Esophagus mucosa (tissue), 1 donor: ENCODE measurements at regions not wholly inside any gene's neighbourhood (a gene's known extent, or its start where the extent isn't known, plus 50 kb on each side); places are given as distances from the start of the nearest gene placed in this dataset.
"Not testable (repeated sequence)": the region's sequence is repeated elsewhere in the genome, so short reads cannot be mapped to it uniquely, and the experiment has no call there.

Experiments used
- ATAC-seq: fragments of 200-7000 bp; cut with Tn5 transposase; one replicate; pipeline ENCODE4 v1.9.1; 2020
- donor health status: DM: yes; HTN: yes; CAD: no.

DNA sequence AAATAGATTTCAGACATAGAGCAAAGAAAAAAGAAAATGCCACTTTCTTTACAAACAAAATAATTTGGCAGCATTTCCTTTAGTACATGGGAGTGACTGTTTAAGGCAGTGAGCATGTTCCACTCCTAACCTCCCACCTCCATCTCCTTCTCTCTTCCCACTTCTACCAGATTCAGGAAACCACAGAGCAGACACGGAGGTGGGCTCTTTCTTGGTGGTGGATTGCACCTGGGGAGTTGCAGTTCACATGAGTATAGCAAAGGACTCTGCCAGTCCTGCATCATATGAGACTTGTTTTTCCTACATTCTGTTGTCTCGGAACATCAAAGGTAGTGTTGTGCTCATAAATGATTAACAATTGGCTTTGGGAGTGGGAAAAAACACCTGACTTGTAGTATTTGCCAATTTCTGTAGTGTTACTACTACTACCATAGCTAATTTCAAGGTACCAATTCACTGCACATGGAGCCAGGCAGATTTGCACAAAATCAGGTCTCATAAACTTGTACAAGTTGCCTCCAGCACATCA lies 137.2 kb downstream of the SPP2 start:
- ATAC-seq: no peak

DNA sequence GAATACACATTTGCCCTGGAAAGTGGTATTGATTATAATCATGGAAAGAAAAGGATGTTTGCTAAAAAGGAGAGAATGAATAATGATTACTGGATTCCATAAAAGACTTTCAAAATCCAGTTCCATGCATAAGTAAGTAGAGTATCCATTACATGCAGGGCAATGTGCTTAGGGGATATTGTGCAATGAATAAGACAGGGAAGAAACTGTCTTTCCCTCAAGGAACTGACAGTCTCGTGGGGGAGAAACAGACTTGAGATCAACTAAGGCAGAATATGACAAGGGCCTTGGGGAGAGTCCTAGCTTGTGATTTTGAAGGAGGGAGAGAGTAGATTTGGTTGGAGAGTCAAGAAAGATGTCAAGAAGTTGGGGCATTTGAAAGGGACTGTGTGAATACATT lies 130.6 kb downstream of the SPP2 start:
- ATAC-seq: no peak

DNA sequence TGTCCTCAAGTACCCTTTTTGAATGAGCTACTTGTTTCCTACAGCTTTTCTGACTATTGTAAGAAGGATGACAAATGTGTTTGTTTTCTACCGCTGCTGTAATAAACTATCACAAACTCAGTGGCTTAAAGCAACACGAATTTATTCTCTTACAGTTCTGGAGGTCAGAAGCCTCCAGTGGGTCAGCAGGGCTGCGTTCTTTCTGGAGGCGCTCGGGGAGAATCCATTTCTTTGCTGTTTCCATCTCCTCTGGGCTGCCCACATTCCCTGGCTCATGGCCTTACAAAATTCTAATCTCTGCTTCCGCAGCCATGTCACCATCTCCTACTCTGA lies 128.5 kb downstream of the SPP2 start:
- ATAC-seq: no peak

DNA sequence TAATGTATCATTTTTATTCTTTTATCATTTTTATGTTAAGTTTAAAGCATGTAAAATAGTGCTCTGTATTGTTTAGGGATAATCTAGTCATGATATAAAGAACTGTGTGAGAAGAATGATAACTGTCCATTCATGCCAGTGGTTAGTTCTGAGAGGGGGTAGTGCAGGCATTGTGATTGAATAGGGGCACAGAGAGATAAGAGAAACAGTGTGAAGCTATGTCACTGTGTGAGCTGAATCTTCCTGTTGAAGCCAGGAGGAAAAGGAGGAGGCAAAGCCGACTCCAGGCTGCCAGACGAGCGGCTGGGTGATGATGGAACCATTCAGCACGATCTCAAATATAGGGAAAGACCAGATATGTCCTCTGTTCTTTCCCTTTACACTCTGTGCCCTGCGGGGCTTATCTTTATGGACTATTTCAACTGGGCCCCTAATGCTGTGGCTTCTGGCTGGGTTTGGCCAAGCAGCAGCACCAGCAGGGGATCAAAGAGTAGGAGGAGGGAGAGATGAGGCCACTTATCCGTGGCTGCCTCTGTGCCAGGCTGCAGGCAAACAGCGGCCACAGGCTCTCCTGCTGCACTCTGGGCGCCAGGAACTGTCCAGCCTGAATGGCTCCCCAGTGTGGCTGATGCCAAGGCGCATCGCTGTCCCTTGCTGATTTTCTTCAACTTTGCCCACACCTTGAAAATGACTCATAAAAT lies 128.0 kb downstream of the SPP2 start:
- ATAC-seq: no peak

DNA sequence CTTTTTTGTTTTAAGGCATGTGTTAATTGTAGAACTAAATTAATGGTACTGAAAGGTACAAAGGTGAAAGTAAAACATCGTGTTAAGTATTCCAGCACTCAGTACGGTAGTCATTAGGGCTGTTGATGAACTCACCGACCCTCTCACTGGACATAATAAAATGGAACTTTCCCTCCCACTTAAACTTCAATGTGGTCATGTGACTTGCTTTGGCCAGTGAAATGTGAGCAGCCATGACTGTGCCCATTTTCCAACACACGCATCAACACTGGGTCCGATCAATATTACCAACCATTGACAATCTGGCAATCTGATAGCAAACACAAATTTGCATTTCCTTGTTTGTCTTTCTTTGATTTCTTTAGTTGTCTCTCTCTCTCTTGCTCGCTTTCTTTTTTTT lies 125.1 kb downstream of the SPP2 start:
- ATAC-seq: no peak

DNA sequence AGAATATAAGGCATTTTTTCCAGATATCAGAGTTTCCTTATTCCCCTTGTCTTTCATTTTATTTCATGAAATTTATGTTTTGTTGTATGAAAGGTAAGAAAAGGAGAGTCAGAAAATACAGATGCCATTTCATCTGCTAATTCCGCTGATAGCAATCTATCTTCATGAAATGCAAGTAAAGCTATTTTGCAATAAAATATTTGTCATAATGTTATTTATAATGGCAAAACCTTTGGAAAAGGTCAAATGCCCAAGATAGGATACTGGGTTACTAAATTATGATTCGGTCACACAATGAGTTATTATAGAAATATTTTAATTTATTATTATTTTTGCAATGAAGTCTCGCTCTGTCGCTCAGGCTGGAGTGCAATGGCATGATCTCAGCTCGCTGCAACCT lies 124.2 kb downstream of the SPP2 start:
- ATAC-seq: no peak

DNA sequence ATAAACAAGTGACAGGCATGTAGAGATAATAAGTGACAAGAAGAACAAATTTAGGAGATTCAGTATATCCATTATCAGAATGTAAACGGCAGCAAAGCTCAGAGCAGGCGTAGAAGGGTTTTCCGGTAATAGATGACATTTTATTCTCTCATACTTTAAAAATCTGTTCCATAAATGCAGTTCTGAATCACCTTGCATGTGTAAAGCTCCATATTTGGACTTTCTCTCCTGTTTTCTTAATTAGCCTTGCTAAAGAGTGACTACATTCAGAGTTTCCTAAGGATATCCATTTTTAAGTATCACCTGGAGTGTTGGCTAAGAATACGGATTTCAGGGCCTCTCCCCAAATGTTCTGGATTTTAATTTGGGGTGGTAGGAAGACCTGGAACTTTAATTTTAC lies 122.0 kb downstream of the SPP2 start:
- ATAC-seq: no peak

DNA sequence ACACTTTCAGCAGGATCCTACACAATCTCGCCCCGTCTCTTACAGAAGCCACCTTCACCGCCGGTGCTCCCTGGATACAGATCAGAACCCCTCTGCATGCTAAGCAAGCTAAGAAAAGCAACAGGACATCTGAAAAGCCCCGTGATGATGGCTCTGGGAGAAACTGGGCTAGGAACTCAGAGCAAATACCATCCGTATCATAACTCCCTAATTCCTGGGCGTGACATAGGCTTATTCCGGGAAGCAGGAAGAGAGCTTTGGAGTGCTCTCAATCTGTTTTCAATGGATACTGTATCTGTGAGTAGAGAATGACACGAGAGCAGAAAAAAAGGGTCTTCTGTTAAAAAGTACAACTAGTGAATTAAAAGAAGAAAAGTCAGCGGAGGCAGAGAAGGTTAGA lies 121.6 kb downstream of the SPP2 start:
- ATAC-seq: no peak

DNA sequence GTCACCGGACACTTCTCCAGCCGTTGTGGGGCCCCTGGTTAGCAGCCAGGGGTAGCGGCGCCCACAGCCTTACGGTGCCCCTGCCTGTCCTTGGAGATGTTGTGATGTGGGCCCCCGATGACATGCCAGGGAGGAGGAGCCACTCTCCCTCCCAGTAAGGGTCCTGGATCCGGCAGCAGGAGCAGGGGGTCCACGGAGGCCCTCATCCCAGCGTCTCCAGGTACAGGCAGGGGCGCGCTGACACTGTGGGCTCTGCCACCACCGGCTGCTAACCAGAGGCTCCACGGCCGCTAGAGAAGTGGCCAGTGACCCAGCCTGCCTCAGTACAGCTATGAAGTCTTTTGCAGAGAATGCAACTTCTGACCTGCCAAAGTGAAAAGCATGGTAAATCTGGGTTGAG lies 121.2 kb downstream of the SPP2 start:
- ATAC-seq: no peak

DNA sequence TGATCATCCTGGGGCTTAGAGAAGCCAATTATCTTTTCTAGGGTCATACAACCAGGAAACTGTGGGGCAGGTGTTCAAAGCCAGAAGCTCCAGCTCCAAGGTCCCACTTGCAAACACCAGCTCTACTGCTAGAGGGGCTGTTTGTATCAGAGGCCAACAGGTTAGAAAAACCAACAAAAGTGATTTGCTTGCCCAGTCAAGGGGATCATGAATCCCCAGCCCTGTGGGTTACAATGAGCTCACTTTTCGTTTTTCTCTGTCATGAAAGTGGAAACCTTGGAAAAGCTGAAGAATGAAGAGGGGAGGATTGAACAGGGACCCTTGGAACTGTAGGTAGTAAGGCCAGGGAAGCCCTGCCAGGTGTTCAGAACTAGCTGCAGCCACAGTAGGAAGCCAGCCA lies 119.2 kb downstream of the SPP2 start:
- ATAC-seq: peak; percentile 25

DNA sequence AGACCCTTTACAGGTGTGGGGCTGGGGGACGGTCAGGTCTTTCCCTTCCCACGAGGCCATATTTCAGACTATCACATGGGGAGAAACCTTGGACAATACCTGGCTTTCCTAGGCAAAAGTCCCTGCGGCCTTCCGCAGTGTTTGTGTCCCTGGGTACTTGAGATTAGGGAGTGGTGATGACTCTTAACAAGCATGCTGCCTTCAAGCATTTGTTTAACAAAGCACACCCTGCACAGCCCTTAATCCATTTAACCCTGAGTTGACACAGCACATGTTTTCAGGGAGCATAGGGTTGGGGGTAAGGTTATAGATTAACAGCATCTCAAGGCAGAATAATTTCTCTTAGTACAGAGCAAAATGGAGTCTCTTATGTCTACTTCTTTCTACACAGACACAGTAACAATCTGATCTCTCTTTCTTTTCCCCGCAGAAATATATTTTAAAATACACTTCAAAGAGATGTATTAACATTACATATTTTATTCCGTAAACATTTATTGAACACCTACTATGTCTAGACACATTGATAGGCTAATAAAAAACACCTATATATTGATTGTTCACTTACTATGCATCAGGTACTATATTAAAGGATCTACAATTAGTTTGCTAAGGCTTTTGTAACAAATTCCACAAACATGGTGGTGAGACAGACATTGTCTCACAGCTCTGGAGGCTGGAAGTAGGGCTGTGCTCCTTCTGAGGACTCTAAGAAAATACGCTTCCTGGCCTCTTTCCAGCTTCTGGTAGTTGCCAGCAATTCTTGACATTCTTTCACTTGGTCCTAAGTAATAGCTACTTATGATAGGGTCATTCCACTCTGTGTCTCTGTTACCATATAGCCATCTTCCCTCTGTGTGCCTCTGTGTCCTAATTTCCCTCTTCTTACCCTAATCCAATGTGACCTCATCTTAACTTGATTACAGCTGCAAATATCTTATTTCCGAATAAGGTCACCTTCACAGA lies 118.4 kb downstream of the SPP2 start:
- ATAC-seq: not testable (repeated sequence)

DNA sequence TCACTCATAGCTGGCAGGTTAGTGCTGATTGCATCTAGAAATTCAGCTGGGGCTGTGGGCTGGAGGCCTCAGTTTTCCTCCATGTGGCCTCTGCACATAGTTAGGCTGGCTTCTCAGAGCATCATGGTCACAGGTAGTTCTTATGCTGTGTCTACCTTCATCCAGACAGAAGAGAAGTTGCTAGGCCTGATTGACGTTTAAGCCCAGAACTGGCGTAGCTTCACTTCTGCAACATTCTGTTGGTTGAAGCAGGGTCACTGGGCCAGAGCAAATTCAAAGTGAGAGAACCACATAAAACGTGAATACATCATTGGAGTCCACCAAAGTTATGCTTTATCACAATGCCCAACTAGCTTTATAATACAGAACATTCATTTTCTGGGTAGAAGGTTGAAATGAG lies 116.0 kb downstream of the SPP2 start:
- ATAC-seq: no peak

DNA sequence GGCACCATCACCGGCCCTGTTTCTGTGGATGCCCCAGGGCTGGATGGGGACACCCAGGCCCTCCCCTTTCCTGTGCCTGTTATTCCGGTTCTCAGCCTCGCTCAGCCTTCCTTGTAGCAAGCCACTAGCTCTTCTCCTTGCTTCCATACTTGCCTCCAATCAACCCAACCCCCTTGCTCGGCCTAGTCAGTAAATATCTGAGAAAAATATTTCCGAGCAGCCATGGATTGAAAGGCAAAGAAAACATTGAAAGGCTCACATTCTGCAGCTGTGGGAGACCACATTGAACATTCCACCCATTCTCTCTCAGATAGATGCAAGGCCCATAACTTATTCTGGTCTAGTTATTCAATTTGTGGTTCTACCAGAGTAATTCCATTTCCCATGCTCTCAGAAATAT lies 114.9 kb downstream of the SPP2 start:
- ATAC-seq: peak; percentile 59

DNA sequence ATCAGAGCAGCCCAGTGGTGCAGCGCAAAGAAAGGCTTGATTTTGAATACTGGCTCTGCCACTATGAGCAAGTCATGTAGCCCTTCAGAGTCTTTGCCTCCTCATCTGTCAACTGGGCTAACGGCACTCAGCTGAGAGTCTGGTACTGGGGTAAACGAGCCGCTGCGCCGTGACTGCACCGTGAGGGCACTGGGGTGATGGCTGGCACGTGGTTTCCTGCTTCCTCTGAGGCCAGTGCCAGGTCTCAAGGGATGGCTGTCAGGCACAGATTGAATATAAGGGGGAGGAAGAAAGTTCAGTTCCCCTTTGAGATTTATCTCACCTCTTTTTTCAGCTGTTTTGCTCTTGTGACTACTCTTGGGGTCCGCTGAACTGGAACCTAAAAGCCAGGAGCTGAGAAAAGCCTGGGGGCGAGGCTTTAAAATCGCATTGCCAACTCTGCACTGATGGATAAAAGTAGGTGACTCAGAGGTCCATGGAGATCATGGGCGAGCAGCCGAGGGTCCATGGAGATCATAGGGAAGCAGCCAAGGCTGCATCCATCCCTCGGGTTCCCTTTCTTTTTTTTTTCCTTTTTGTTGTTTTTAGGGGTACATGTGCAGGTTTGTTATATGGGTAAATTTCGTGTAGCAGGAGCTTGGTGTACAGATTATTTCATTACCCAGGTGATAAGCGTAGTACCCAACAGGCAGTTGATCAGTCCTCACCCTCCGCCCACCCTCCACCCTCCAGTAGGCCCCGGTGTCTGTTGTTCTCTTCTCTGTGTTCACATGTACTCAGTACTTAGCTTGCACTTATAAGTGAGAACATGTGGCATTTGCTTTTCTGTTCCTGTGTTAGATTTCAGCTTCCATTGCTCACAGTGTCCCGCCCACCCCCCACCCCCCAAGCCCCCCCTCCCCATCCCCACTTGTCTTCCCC lies 114.3 kb downstream of the SPP2 start:
- peak; percentile 46 for ATAC-seq

DNA sequence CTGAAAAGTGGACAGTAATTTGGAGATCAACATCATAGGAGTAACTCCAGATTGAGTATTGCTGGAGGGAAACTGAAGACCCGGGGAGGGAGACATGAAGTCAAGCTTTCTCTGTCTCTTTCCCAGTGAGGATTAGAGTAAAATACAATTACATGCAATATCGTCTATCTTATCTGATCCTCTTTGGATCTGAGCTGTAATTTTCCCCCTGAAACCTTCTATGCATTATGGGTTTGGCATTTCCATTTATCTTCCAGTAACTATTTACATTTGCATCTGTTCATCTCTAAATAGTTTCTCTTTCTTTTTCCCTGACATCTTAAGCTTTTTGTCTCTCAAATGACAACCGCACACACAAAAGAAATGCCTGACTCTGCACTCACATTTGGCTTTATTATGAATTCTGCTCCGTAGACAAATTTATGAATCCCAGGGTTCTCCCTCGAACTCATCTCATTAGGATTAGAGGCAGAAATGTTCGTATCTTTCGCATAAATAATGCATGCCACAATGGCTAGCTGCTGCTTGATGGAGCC lies 113.1 kb downstream of the SPP2 start:
- no peak for ATAC-seq

DNA sequence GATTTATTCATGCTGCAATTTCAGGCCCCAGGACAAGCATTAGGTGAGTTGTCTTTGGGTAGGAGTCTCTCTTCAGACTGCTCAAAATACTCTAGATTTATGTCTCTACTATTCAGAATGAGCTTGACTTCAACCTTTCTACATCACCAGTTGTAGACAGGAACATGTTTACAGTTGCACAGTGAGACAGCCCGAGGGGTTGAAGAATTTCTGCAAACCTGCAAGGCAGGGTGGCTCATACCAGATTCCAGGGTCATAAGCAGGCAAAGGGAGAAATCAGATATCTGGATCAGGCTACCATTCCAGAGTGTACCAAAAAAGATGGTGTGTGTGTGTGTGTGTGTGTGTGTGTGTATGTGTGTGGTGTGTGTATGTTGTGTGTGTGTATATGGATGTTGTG lies 112.4 kb downstream of the SPP2 start:
- ATAC-seq: no peak

DNA sequence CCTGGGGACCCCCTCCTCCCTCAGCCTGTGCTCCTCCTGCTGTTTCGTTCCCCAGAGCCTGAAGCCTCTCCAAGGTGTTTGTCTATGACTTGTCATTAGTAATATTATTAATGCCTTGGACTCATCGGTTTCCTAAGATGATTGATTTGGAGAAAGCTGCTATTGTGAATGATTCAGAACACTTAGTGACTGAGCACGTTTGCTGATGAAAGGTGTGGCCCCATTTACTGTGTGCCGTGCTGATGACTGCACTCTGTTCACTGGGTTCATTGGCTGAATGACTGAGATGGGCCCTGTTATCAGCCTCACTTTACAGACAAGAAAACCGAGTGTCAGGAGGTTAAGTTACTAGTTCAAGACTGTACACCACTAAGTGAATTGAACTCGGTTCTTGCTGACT lies 111.4 kb downstream of the SPP2 start:
- ATAC-seq: peak; percentile 83

DNA sequence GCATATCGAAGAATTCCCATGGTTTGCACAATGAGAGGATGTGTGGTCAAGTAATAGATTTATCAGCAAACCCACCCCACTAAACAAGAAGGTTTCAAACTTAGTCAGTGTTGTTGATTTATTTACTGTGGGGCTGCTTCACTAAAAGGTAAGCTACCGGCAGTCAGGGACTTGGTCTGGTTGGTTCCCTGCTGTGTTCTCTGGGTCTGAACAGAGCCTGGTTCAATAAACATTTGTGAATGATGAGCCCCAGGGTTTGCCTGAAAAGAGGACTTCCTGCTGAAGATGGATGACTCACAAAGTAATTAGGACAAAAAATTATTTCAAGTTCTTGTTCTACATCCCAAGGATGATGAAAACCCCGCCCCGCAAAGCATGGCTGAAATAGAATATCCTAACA lies 108.3 kb downstream of the SPP2 start:
- no peak for ATAC-seq

DNA sequence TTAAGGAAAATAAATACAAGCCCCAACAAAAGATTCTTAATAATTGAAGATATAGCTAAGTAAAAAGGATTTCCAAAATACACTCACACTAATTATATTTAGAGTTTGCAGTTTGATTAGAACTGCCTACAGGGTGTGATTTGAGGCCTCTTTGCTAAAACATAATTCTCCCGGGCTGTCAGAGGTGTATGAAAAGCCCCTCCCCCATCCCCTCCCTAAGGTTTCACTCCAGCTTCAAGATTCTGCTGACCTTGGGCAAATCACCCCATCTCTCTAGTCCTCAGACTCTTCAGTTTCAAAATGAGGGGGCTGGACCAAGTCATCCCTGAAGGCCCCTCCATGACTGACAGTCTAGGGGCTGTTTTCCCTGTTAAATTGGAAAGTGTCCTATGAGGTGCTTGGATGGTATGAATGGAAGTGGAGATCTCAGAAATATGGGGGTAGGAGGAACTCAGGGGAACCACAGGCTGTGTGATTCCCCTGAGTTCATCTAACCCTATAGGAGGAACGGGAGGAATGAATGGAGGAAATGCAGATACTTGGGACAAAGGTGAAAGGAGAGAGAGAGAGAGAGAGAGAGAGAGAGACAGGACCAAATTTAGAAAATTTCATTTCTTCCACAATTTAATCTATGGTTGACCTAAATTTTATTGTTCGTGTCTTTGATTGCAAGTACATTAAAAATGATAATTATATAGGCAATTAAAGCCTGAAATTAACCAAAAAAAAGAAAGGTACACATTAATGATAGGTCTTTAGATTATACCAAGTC lies 107.5 kb downstream of the SPP2 start:
- no peak for ATAC-seq

DNA sequence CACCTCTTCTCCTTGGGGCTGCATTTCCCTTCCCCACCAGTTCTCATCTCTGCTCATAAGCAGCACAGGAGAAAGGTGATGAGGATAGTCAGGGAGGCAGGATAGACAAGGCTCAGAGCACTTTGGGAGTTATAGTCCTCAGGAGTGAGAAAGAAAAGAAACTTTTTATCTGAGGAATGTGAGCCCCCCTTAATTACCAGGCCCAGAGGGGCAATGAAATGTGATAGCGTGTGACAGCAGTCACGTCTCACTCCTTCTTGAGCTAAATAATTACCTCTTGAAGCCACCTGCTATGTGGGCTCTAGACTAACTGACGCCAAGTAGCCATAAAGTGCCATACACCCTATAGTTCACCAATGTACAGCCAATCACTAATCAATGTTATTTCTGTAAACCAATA lies 105.8 kb downstream of the SPP2 start:
- ATAC-seq: no peak

DNA sequence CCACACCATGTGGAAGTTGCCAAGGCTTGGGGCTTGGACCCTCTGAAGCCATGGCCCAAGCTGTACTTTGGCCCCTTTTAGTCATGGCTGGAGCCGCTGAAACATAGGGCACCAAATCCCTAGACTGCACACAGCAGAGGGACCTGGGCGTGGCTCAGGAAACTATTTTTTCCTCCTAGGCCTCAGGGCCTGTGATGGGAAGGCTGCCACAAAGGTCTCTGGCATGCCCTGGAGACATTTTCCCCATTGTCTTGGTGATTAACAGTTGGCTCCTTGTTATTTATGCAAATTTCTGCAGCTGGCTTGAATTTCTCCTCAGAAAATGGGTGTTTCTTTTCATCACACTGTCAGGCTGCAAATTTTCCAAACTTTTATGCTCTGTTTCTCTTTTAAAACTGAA lies 102.3 kb downstream of the SPP2 start:
- ATAC-seq: not testable (repeated sequence)
